ENCODE measurements at regions not wholly inside any gene's neighbourhood (a gene's known extent, or its start where the extent isn't known, plus 50 kb on each side); places are given as distances from the start of the nearest gene placed in this dataset.

GRCh38 chr1:218024211-218024720 is 260.8 kb upstream of the RRP15 start:
- TF ChIP-seq EZH2 (optimal IDR thresholded peaks at IDR 0.05; ENCODE audit: low read depth, low read length) (no peak), CTCF (IDR thresholded peaks at IDR 0.05; ENCODE audit: low read length) (no peak), EZH2phosphoT487 (IDR thresholded peaks at IDR 0.05; ENCODE audit: low read length) (no peak)
- H3K9me2 ChIP-seq (replicated peaks; ENCODE audit: insufficient read depth, low read length): no peaks in the 10 kb centered on the region
- no peaks in the 10 kb centered on the region for H4K20me1 ChIP-seq (ENCODE audit: insufficient read depth, low read length)
- no peaks in the 10 kb centered on the region for H3K79me2 ChIP-seq (ENCODE audit: low read length)
- no peak overlapping the region for H3K9ac ChIP-seq (ENCODE audit: low read length)
- no peaks in the 10 kb centered on the region for H3K9me3 ChIP-seq (replicated peaks; ENCODE audit: insufficient read depth, low read length)
- no peak overlapping the region for H3K4me3 ChIP-seq (ENCODE audit: low read length)
- H3K4me2 ChIP-seq (ENCODE audit: low read depth, low read length): no peak overlapping the region
- DNase-seq: no peak
- H3K27ac ChIP-seq (ENCODE audit: low read length): no peak overlapping the region
- no peaks in the 10 kb centered on the region for H3K36me3 ChIP-seq (replicated peaks; ENCODE audit: insufficient read depth, low read length)
- no peaks in the 10 kb centered on the region for H3F3A ChIP-seq (ENCODE audit: insufficient read depth, low read length)
- no peak overlapping the region for H2AFZ ChIP-seq (ENCODE audit: low read length)
- no peaks in the 10 kb centered on the region for H3K27me3 ChIP-seq (replicated peaks; ENCODE audit: insufficient read depth, low read length)
- H3K4me1 ChIP-seq (ENCODE audit: low read length): no peaks in the 10 kb centered on the region

- Histone ChIP-seq H3K9ac (ENCODE audit: low read length) (no peak overlapping the region), H2AFZ (ENCODE audit: low read length) (no peak overlapping the region), H3K9me2 (replicated peaks; ENCODE audit: insufficient read depth, low read length) (no peaks in the 10 kb centered on the region), H3K9me3 (replicated peaks; ENCODE audit: insufficient read depth, low read length) (no peaks in the 10 kb centered on the region), H3K27ac (ENCODE audit: low read length) (no peak overlapping the region), H3K27me3 (replicated peaks; ENCODE audit: insufficient read depth, low read length) (no peaks in the 10 kb centered on the region), H3K79me2 (ENCODE audit: low read length) (no peaks in the 10 kb centered on the region), H4K20me1 (ENCODE audit: insufficient read depth, low read length) (no peaks in the 10 kb centered on the region), H3K4me2 (ENCODE audit: low read depth, low read length) (no peak overlapping the region), H3K4me3 (ENCODE audit: low read length) (no peak overlapping the region), H3F3A (ENCODE audit: insufficient read depth, low read length) (no peaks in the 10 kb centered on the region), H3K36me3 (replicated peaks; ENCODE audit: insufficient read depth, low read length) (no peaks in the 10 kb centered on the region), H3K4me1 (ENCODE audit: low read length) (no peaks in the 10 kb centered on the region)
- TF ChIP-seq EZH2 (optimal IDR thresholded peaks at IDR 0.05; ENCODE audit: low read depth, low read length): no peak
- no peak for TF ChIP-seq CTCF (IDR thresholded peaks at IDR 0.05; ENCODE audit: low read length)
- TF ChIP-seq EZH2phosphoT487 (IDR thresholded peaks at IDR 0.05; ENCODE audit: low read length): no peak
- DNase-seq: no peak
Observed at GRCh38 chr1:218025454-218025853, 259.6 kb upstream of the RRP15 start.

- Histone ChIP-seq H3K9me3 (replicated peaks; ENCODE audit: insufficient read depth, low read length) (no peaks in the 10 kb centered on the region), H3F3A (ENCODE audit: insufficient read depth, low read length) (no peaks in the 10 kb centered on the region), H3K4me2 (ENCODE audit: low read depth, low read length) (no peak overlapping the region), H3K4me1 (ENCODE audit: low read length) (no peaks in the 10 kb centered on the region), H3K9ac (ENCODE audit: low read length) (no peak overlapping the region), H3K27me3 (replicated peaks; ENCODE audit: insufficient read depth, low read length) (no peaks in the 10 kb centered on the region), H3K36me3 (replicated peaks; ENCODE audit: insufficient read depth, low read length) (no peaks in the 10 kb centered on the region), H3K9me2 (replicated peaks; ENCODE audit: insufficient read depth, low read length) (no peaks in the 10 kb centered on the region), H3K27ac (ENCODE audit: low read length) (no peak overlapping the region), H3K79me2 (ENCODE audit: low read length) (no peaks in the 10 kb centered on the region), H2AFZ (ENCODE audit: low read length) (no peak overlapping the region), H3K4me3 (ENCODE audit: low read length) (no peak overlapping the region), H4K20me1 (ENCODE audit: insufficient read depth, low read length) (no peaks in the 10 kb centered on the region)
- no peak for TF ChIP-seq EZH2phosphoT487 (IDR thresholded peaks at IDR 0.05; ENCODE audit: low read length)
- no peak for TF ChIP-seq EZH2 (optimal IDR thresholded peaks at IDR 0.05; ENCODE audit: low read depth, low read length)
- TF ChIP-seq CTCF (IDR thresholded peaks at IDR 0.05; ENCODE audit: low read length): no peak
- DNase-seq: no peak
Observed at GRCh38 chr1:218027152-218027551, 257.9 kb upstream of the RRP15 start.

Data from MM.1S (cell line).